PC-3 (cell line): ENCODE measurements at regions not wholly inside any gene's neighbourhood (a gene's known extent, or its start where the extent isn't known, plus 50 kb on each side); places are given as distances from the start of the nearest gene placed in this dataset.

Experiments used
- EZH2 ChIP-seq: fragments of 300-600 bp; sonication (generic); IDR thresholded peaks from one replicate; pipeline ENCODE4 v1.6.1; 2017; ENCODE audit warnings: antibody characterized with exemption, mild to moderate bottlenecking, low read length; ENCODE audit not compliant: unreplicated experiment
- TF ChIP-seq, protein P1 (sequence below): fragments of 300-600 bp; sonication (generic); conservative IDR thresholded peaks from 2 replicates; pipeline ENCODE4 v1.5.1; 2017; ENCODE audit warnings: antibody characterized with exemption, low read depth, mild to moderate bottlenecking, low read length

DNA sequence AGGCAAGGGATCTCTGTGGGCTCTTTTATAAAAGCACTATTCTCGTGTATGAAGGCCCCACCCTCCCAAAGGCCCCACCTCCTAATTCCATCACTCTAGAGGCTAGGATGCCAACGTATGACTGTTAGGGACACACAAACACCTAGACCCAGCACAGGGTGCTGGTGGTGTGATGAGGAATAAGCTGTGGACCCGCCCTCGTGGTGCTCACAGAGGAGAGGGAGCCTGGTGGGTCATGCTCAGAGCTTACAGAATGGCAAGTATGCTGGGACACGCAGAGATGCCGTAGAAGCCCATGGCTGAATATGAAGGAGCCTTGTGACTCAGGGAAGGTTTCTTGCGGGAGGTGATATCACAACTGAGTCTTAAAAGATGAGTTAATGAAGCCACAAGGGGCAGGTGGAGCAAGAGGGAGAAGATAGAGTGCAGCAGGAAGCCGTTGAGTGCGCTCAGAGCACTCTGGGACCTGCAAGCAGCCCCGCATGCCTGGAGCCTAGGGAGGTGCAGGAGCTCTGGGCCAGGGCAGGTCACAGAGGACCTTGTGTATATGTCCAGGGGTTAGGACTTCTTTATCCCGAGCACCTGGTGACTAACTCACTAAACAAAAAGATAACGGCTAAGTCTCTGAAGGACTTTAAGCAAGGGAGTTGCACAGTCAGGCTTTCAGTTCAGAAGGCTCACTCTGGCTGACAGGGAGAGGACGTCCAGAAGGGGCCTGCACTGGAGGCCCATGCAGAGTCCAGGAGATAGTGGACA lies 160.9 kb downstream of the TRIM29 start:
- TF ChIP-seq, protein P1, sequence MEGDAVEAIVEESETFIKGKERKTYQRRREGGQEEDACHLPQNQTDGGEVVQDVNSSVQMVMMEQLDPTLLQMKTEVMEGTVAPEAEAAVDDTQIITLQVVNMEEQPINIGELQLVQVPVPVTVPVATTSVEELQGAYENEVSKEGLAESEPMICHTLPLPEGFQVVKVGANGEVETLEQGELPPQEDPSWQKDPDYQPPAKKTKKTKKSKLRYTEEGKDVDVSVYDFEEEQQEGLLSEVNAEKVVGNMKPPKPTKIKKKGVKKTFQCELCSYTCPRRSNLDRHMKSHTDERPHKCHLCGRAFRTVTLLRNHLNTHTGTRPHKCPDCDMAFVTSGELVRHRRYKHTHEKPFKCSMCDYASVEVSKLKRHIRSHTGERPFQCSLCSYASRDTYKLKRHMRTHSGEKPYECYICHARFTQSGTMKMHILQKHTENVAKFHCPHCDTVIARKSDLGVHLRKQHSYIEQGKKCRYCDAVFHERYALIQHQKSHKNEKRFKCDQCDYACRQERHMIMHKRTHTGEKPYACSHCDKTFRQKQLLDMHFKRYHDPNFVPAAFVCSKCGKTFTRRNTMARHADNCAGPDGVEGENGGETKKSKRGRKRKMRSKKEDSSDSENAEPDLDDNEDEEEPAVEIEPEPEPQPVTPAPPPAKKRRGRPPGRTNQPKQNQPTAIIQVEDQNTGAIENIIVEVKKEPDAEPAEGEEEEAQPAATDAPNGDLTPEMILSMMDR, result no peak
- no peak for TF ChIP-seq EZH2
